GM12878 (cell line): ENCODE measurements at regions not wholly inside any gene's neighbourhood (a gene's known extent, or its start where the extent isn't known, plus 50 kb on each side); places are given as distances from the start of the nearest gene placed in this dataset.

Source experiments
- EZH2 ChIP-seq: IDR thresholded peaks from 2 replicates; pipeline ENCODE4 v1.6.1; 2012; ENCODE audit warnings: low read depth, mild to moderate bottlenecking, control low read depth, inconsistent platforms, low read length, borderline replicate concordance; ENCODE audit not compliant: control insufficient read depth
- HDGF ChIP-seq: fragments of 450-650 bp; IDR thresholded peaks from 2 replicates; pipeline ENCODE4 v1.6.1; 2016; ENCODE audit warnings: antibody characterized with exemption
- NFYB ChIP-seq: IDR thresholded peaks from 2 replicates; pipeline ENCODE4 v1.6.1; 2011; ENCODE audit warnings: low read depth, mild to moderate bottlenecking, low read length, improper control_type of control experiment, moderate library complexity; ENCODE audit not compliant: insufficient read depth
- PAX5 ChIP-seq: IDR thresholded peaks from 2 replicates; pipeline ENCODE4 v1.6.1; 2011; ENCODE audit warnings: low read depth, low read length, borderline replicate concordance
- POLR2A ChIP-seq: IDR thresholded peaks from 2 replicates; pipeline ENCODE4 v1.6.1; 2011; ENCODE audit warnings: low read depth, mild to moderate bottlenecking, low read length
- POLR2AphosphoS5 ChIP-seq: IDR thresholded peaks from 2 replicates; pipeline ENCODE4 v1.6.1; 2011; ENCODE audit warnings: mild to moderate bottlenecking, low read length, inconsistent platforms
- TF ChIP-seq, protein P1 (sequence below): IDR thresholded peaks from 2 replicates; pipeline ENCODE4 v1.6.1; 2011; ENCODE audit warnings: low read depth, low read length, improper control_type of control experiment, borderline replicate concordance
- TF ChIP-seq, protein P2 (sequence below): IDR thresholded peaks from 2 replicates; pipeline ENCODE4 v1.6.1; 2012; ENCODE audit warnings: low read depth, low read length, improper control_type of control experiment
- TF ChIP-seq, protein P3 (sequence below), 3 experiments: IDR thresholded peaks in 2 of 3; conservative IDR thresholded peaks in 1 of 3; 2 replicates each; pipeline ENCODE4 v1.5.1; 2011; ENCODE audit warnings: low read depth in 3 of 3, low read length in 3 of 3, mild to moderate bottlenecking in 3 of 3, control low read depth in 2 of 3, moderate library complexity in 2 of 3, inconsistent platforms in 1 of 3, mixed read lengths in 1 of 3; ENCODE audit not compliant: control insufficient read depth in 2 of 3, insufficient read depth in 1 of 3; ENCODE audit errors: extremely low read depth in 1 of 3
- TF ChIP-seq, protein P4 (sequence below): IDR thresholded peaks from 2 replicates; pipeline ENCODE4 v1.6.1; 2011; ENCODE audit warnings: low read depth, mild to moderate bottlenecking, low read length, moderate library complexity, borderline replicate concordance; ENCODE audit errors: extremely low read depth

DNA sequence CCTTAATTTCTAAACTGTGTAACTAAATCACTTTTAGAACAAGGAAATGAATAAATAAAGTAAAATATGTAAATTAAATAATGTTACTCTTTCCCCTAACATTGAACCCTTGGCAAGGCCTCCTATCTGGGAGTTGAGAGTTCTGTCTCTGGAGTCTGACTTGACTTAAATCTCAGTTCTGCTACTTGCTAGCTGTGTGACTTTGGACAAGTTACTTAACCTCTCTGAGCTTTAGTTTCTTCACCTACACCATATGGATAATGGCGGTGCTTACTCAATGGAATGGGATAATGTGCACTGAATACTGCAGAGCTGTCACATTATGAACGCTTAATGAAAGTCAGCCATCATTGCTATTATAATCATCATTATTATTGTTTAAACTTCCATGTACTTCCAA, 92.1 kb upstream of the SOD3 start:
- TF ChIP-seq EZH2 (no peak), POLR2A (no peak), NFYB (no peak), HDGF (no peak), POLR2AphosphoS5 (no peak), PAX5 (no peak)
- TF ChIP-seq, protein P1, sequence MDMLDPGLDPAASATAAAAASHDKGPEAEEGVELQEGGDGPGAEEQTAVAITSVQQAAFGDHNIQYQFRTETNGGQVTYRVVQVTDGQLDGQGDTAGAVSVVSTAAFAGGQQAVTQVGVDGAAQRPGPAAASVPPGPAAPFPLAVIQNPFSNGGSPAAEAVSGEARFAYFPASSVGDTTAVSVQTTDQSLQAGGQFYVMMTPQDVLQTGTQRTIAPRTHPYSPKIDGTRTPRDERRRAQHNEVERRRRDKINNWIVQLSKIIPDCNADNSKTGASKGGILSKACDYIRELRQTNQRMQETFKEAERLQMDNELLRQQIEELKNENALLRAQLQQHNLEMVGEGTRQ, result no peak
- TF ChIP-seq, protein P2, sequence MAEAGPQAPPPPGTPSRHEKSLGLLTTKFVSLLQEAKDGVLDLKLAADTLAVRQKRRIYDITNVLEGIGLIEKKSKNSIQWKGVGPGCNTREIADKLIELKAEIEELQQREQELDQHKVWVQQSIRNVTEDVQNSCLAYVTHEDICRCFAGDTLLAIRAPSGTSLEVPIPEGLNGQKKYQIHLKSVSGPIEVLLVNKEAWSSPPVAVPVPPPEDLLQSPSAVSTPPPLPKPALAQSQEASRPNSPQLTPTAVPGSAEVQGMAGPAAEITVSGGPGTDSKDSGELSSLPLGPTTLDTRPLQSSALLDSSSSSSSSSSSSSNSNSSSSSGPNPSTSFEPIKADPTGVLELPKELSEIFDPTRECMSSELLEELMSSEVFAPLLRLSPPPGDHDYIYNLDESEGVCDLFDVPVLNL, result no peak
- TF ChIP-seq, protein P3, sequence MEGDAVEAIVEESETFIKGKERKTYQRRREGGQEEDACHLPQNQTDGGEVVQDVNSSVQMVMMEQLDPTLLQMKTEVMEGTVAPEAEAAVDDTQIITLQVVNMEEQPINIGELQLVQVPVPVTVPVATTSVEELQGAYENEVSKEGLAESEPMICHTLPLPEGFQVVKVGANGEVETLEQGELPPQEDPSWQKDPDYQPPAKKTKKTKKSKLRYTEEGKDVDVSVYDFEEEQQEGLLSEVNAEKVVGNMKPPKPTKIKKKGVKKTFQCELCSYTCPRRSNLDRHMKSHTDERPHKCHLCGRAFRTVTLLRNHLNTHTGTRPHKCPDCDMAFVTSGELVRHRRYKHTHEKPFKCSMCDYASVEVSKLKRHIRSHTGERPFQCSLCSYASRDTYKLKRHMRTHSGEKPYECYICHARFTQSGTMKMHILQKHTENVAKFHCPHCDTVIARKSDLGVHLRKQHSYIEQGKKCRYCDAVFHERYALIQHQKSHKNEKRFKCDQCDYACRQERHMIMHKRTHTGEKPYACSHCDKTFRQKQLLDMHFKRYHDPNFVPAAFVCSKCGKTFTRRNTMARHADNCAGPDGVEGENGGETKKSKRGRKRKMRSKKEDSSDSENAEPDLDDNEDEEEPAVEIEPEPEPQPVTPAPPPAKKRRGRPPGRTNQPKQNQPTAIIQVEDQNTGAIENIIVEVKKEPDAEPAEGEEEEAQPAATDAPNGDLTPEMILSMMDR (IDR thresholded peaks at IDR 0.05 in 2 of 3, conservative IDR thresholded peaks at IDR 0.05 in 1 of 3; ENCODE audit: control insufficient read depth in 2 of 3, extremely low read depth in 1 of 3, insufficient read depth in 1 of 3, low read depth in 3 of 3, low read length in 3 of 3), result no peak
- TF ChIP-seq, protein P4, sequence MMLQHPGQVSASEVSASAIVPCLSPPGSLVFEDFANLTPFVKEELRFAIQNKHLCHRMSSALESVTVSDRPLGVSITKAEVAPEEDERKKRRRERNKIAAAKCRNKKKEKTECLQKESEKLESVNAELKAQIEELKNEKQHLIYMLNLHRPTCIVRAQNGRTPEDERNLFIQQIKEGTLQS, result no peak
